Nephron progenitor cell (in vitro differentiated cells): ENCODE measurements at regions not wholly inside any gene's neighbourhood (a gene's known extent, or its start where the extent isn't known, plus 50 kb on each side); places are given as distances from the start of the nearest gene placed in this dataset.

Experiments
- DNase-seq: peaks from one replicate; pipeline ENCODE4 v3.0.0; 2021
- H3K27ac Mint-ChIP-seq: 2 replicates; pipeline ENCODE4 v1.8.0; 2021; ENCODE audit warnings: mild to moderate bottlenecking, moderate library complexity, mixed read lengths
- H3K27me3 Mint-ChIP-seq: 2 replicates; pipeline ENCODE4 v1.8.0; 2021; ENCODE audit warnings: mild to moderate bottlenecking, low read depth, mixed read lengths; ENCODE audit not compliant: poor library complexity
- H3K36me3 Mint-ChIP-seq: 2 replicates; pipeline ENCODE4 v1.8.0; 2021; ENCODE audit warnings: low read depth, mixed read lengths
- H3K4me1 Mint-ChIP-seq: 2 replicates; pipeline ENCODE4 v1.8.0; 2021; ENCODE audit warnings: mixed read lengths
- H3K4me3 Mint-ChIP-seq: 2 replicates; pipeline ENCODE4 v1.8.0; 2021; ENCODE audit warnings: mild to moderate bottlenecking, moderate library complexity, mixed read lengths
- H3K9me3 Mint-ChIP-seq: 2 replicates; pipeline ENCODE4 v1.8.0; 2021; ENCODE audit warnings: mild to moderate bottlenecking, moderate library complexity, mixed read lengths
- CTCF ChIP-seq: fragments of 200-600 bp; sonication (generic); IDR thresholded peaks from 2 replicates; pipeline ENCODE4 v1.5.0; 2021; ENCODE audit warnings: antibody characterized with exemption

GRCh38 chr17:22506861-22507260 is 814.5 kb downstream of the KCNJ18 start:
- DNase-seq: no peak
- peaks cover 92% of the 10 kb centered on the region for H3K9me3 Mint-ChIP-seq
- no peaks in the 10 kb centered on the region for H3K27me3 Mint-ChIP-seq
- H3K4me3 Mint-ChIP-seq: no peak overlapping the region
- no peaks in the 10 kb centered on the region for H3K4me1 Mint-ChIP-seq
- no peak for TF ChIP-seq CTCF
- H3K27ac Mint-ChIP-seq: no peak overlapping the region
- no peaks in the 10 kb centered on the region for H3K36me3 Mint-ChIP-seq

GRCh38 chr17:22507823-22508222 is 815.5 kb downstream of the KCNJ18 start:
- H3K36me3 Mint-ChIP-seq: no peaks in the 10 kb centered on the region
- no peaks in the 10 kb centered on the region for H3K4me1 Mint-ChIP-seq

GRCh38 chr17:22510504-22510903 is 818.2 kb downstream of the KCNJ18 start:
- H3K4me3 Mint-ChIP-seq: no peak overlapping the region
- H3K27ac Mint-ChIP-seq: no peak overlapping the region
- H3K9me3 Mint-ChIP-seq: peaks cover 92% of the 10 kb centered on the region
- H3K4me1 Mint-ChIP-seq: no peaks in the 10 kb centered on the region
- DNase-seq: no peak
- TF ChIP-seq CTCF: no peak
- H3K27me3 Mint-ChIP-seq: no peaks in the 10 kb centered on the region
- H3K36me3 Mint-ChIP-seq: no peaks in the 10 kb centered on the region

More at GRCh38 chr17:22507823-22508222, 815.5 kb downstream of the KCNJ18 start:
- no peak overlapping the region for H3K4me3 Mint-ChIP-seq
- TF ChIP-seq CTCF: no peak
- no peak for DNase-seq
- H3K9me3 Mint-ChIP-seq: peaks cover 92% of the 10 kb centered on the region
- no peak overlapping the region for H3K27ac Mint-ChIP-seq
- no peaks in the 10 kb centered on the region for H3K27me3 Mint-ChIP-seq

- H3K36me3 Mint-ChIP-seq: no peaks in the 10 kb centered on the region
- no peak for TF ChIP-seq CTCF
- H3K4me1 Mint-ChIP-seq: no peaks in the 10 kb centered on the region
- peaks cover 92% of the 10 kb centered on the region for H3K9me3 Mint-ChIP-seq
- H3K4me3 Mint-ChIP-seq: no peak overlapping the region
- no peak overlapping the region for H3K27ac Mint-ChIP-seq
- H3K27me3 Mint-ChIP-seq: no peaks in the 10 kb centered on the region
- no peak for DNase-seq
Measured at GRCh38 chr17:22511431-22511830, 819.1 kb downstream of the KCNJ18 start.

- Mint-ChIP-seq H3K27ac (no peak overlapping the region), H3K4me3 (no peak overlapping the region), H3K36me3 (no peaks in the 10 kb centered on the region), H3K9me3 (peaks cover 92% of the 10 kb centered on the region), H3K27me3 (no peaks in the 10 kb centered on the region), H3K4me1 (no peaks in the 10 kb centered on the region)
- no peak for TF ChIP-seq CTCF
- no peak for DNase-seq
Measured at GRCh38 chr17:22512057-22512456, 819.7 kb downstream of the KCNJ18 start.

GRCh38 chr17:22512506-22512905 is 820.2 kb downstream of the KCNJ18 start:
- Mint-ChIP-seq H3K4me1 (no peaks in the 10 kb centered on the region), H3K4me3 (no peak overlapping the region), H3K27me3 (no peaks in the 10 kb centered on the region), H3K9me3 (peaks cover 92% of the 10 kb centered on the region), H3K27ac (no peak overlapping the region), H3K36me3 (no peaks in the 10 kb centered on the region)
- no peak for DNase-seq
- TF ChIP-seq CTCF: no peak
